ENCODE measurements at regions not wholly inside any gene's neighbourhood (a gene's known extent, or its start where the extent isn't known, plus 50 kb on each side); places are given as distances from the start of the nearest gene placed in this dataset.

- in situ Hi-C loops (cut with HindIII; ENCODE audit: low pct_unique_long_range_greater_than_20kb, low sequenced_read_pairs) = no loop called here
- no peak for TF ChIP-seq JUND (IDR thresholded peaks at IDR 0.05; ENCODE audit: low read depth)
- DNase-seq (ENCODE audit: low read depth in 1 of 2, low spot score in 1 of 2) = no peak
These were observed 450.6 kb upstream of the ST6GAL2 start for GRCh38 chr2:107336526-107336925.

GRCh38 chr2:107337209-107337898 is 451.4 kb upstream of the ST6GAL2 start:
- no peak for TF ChIP-seq JUND (IDR thresholded peaks at IDR 0.05; ENCODE audit: low read depth)
- in situ Hi-C loops (cut with HindIII; ENCODE audit: low pct_unique_long_range_greater_than_20kb, low sequenced_read_pairs) = no loop called here
- DNase-seq (ENCODE audit: low read depth in 1 of 2, low spot score in 1 of 2) = no peak

- no peak for TF ChIP-seq JUND (IDR thresholded peaks at IDR 0.05; ENCODE audit: low read depth)
- in situ Hi-C loops (cut with HindIII; ENCODE audit: low pct_unique_long_range_greater_than_20kb, low sequenced_read_pairs) = no loop called here
- DNase-seq (ENCODE audit: low read depth in 1 of 2, low spot score in 1 of 2) = no peak
These were observed 452.1 kb upstream of the ST6GAL2 start for GRCh38 chr2:107338059-107338458.

- DNase-seq (ENCODE audit: low read depth in 1 of 2, low spot score in 1 of 2) = no peak
- in situ Hi-C loops (cut with HindIII; ENCODE audit: low pct_unique_long_range_greater_than_20kb, low sequenced_read_pairs) = no loop called here
- no peak for TF ChIP-seq JUND (IDR thresholded peaks at IDR 0.05; ENCODE audit: low read depth)
These were observed 452.6 kb upstream of the ST6GAL2 start for GRCh38 chr2:107338571-107338970.

- in situ Hi-C loops (cut with HindIII; ENCODE audit: low pct_unique_long_range_greater_than_20kb, low sequenced_read_pairs) = no loop called here
- no peak for DNase-seq (ENCODE audit: low read depth in 1 of 2, low spot score in 1 of 2)
- no peak for TF ChIP-seq JUND (IDR thresholded peaks at IDR 0.05; ENCODE audit: low read depth)
These were observed 455.0 kb upstream of the ST6GAL2 start for GRCh38 chr2:107340955-107341354.

- DNase-seq (ENCODE audit: low read depth in 1 of 2, low spot score in 1 of 2) = no peak
- TF ChIP-seq JUND (IDR thresholded peaks at IDR 0.05; ENCODE audit: low read depth) = no peak
- in situ Hi-C loops (cut with HindIII; ENCODE audit: low pct_unique_long_range_greater_than_20kb, low sequenced_read_pairs) = no loop called here
These were observed 463.4 kb upstream of the ST6GAL2 start for GRCh38 chr2:107349329-107349728.

- TF ChIP-seq JUND (IDR thresholded peaks at IDR 0.05; ENCODE audit: low read depth) = no peak
- in situ Hi-C loops (cut with HindIII; ENCODE audit: low pct_unique_long_range_greater_than_20kb, low sequenced_read_pairs) = no loop called here
- DNase-seq (ENCODE audit: low read depth in 1 of 2, low spot score in 1 of 2) = no peak
These were observed 468.2 kb upstream of the ST6GAL2 start for GRCh38 chr2:107354175-107354574.

GRCh38 chr2:107358362-107358761 is 468.3 kb upstream of the RGPD4 start:
- no peak for DNase-seq (ENCODE audit: low read depth in 1 of 2, low spot score in 1 of 2)
- in situ Hi-C loops (cut with HindIII; ENCODE audit: low pct_unique_long_range_greater_than_20kb, low sequenced_read_pairs) = no loop called here
- TF ChIP-seq JUND (IDR thresholded peaks at IDR 0.05; ENCODE audit: low read depth) = no peak

- TF ChIP-seq JUND (IDR thresholded peaks at IDR 0.05; ENCODE audit: low read depth) = no peak
- DNase-seq (ENCODE audit: low read depth in 1 of 2, low spot score in 1 of 2) = no peak
- in situ Hi-C loops (cut with HindIII; ENCODE audit: low pct_unique_long_range_greater_than_20kb, low sequenced_read_pairs) = no loop called here
These were observed 467.7 kb upstream of the RGPD4 start for GRCh38 chr2:107359021-107359420.

GRCh38 chr2:107361751-107362381 is 464.8 kb upstream of the RGPD4 start:
- no peak for TF ChIP-seq JUND (IDR thresholded peaks at IDR 0.05; ENCODE audit: low read depth)
- in situ Hi-C loops (cut with HindIII; ENCODE audit: low pct_unique_long_range_greater_than_20kb, low sequenced_read_pairs) = no loop called here
- DNase-seq (ENCODE audit: low read depth in 1 of 2, low spot score in 1 of 2) = no peak

GRCh38 chr2:107362993-107363392 is 463.7 kb upstream of the RGPD4 start:
- in situ Hi-C loops (cut with HindIII; ENCODE audit: low pct_unique_long_range_greater_than_20kb, low sequenced_read_pairs) = no loop called here
- DNase-seq (ENCODE audit: low read depth in 1 of 2, low spot score in 1 of 2) = no peak
- TF ChIP-seq JUND (IDR thresholded peaks at IDR 0.05; ENCODE audit: low read depth) = no peak

- in situ Hi-C loops (cut with HindIII; ENCODE audit: low pct_unique_long_range_greater_than_20kb, low sequenced_read_pairs) = no loop called here
- no peak for TF ChIP-seq JUND (IDR thresholded peaks at IDR 0.05; ENCODE audit: low read depth)
- no peak for DNase-seq (ENCODE audit: low read depth in 1 of 2, low spot score in 1 of 2)
These were observed 462.9 kb upstream of the RGPD4 start for GRCh38 chr2:107363806-107364205.

GRCh38 chr2:107364361-107364950 is 462.2 kb upstream of the RGPD4 start:
- DNase-seq (ENCODE audit: low read depth in 1 of 2, low spot score in 1 of 2) = no peak
- no peak for TF ChIP-seq JUND (IDR thresholded peaks at IDR 0.05; ENCODE audit: low read depth)
- in situ Hi-C loops (cut with HindIII; ENCODE audit: low pct_unique_long_range_greater_than_20kb, low sequenced_read_pairs) = no loop called here
